RPMI7951 (cell line): ENCODE measurements at regions not wholly inside any gene's neighbourhood (a gene's known extent, or its start where the extent isn't known, plus 50 kb on each side); places are given as distances from the start of the nearest gene placed in this dataset.
"Not testable (repeated sequence)": the region's sequence is repeated elsewhere in the genome, so short reads cannot be mapped to it uniquely, and the experiment has no call there.

Experiments
- DNase-seq: peaks from one replicate; pipeline ENCODE4 v3.0.0-alpha.2; 2012; ENCODE audit warnings: low read depth

DNA sequence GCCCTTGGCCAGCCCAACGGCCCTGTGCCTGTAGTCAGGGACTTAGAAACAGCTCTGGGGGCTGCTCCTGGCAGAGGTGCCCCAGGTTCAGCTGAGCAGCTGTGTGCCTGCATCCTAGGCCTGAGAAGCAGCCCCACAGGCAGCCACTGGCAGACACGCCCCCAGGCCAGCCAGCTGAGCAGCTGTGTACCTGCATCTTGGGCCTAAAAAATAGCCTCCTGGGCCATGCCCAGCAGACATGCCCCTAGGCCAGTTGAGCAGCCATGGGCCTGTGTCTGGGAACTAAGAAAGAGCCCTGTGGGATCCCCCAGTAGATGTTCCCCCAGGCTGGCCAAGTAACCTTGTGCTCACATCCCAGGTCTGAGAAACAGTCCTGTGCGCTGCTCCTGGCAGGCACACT lies 64.0 kb downstream of the TBR1 start:
- no peak for DNase-seq

GRCh38 chr2:161481619-161482018 lies 65.5 kb downstream of the TBR1 start:
- DNase-seq, result no peak

DNA sequence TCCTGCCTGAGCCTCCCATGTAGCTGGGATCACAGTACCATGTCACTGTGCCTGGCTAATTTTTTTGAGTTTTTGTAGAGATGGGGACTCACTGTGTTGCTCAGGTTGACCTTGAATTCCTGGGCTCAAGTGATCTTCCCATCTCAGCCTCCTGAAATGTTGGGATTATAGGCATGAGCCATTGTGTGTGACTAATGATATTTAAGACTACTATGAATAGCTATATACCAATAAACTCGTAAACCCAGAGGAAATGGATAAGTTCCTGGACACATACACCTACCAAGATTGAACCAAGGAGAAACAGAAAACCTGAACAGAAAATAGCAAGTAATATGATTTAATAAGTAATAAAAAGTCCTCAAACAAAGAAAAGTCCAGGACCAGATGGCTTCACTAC lies 68.0 kb downstream of the TBR1 start:
- DNase-seq, result no peak

DNA sequence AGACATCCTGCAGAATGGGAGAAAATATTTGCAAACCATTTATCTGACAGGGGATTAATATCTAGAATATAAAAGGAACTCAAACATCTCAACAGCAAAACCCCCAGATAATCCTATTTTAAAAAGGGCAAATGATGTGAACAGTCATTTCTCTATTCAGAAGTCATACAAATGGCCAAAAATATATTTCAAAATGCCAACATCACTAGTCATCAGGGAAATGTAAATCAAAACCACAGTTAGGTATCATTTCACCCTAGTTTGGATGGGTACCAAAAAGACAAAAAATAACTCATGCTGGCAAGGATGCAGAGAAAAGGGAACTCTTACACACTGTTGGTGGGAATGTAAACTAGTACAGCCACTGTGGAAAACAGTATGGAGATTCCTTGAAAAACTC lies 70.0 kb downstream of the TBR1 start:
- DNase-seq, result peak; percentile 3

GRCh38 chr2:161488131-161488699 lies 72.1 kb downstream of the TBR1 start:
- no peak for DNase-seq

DNA sequence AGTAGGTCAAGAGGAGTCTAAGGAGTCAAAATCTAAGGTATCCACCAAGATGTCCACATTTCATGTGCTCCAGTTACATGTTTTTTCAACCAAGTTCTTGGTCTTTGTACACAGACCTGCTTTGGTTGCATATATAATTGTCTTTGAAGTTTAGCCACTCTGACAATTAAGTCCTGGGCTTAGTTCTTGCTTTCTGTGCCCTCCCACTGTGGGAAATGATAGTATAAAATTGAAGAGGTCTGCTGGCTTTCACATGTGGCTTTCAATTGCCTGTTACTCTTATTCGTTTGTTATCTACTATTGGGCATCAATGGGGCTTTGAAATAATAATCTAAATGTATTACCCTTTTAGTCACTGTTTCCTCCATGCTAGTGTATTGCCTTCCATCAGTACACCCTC lies 72.8 kb downstream of the TBR1 start:
- no peak for DNase-seq

- DNase-seq, result peak; percentile 59
These were observed 85.0 kb downstream of the TBR1 start for GRCh38 chr2:161500892-161501610.

GRCh38 chr2:161502279-161502678 lies 86.2 kb downstream of the TBR1 start:
- not testable (repeated sequence) for DNase-seq

GRCh38 chr2:161504628-161505289 lies 88.7 kb downstream of the TBR1 start:
- DNase-seq, result not testable (repeated sequence)

- DNase-seq, result not testable (repeated sequence)
These were observed 89.4 kb downstream of the TBR1 start for GRCh38 chr2:161505466-161505865.

DNA sequence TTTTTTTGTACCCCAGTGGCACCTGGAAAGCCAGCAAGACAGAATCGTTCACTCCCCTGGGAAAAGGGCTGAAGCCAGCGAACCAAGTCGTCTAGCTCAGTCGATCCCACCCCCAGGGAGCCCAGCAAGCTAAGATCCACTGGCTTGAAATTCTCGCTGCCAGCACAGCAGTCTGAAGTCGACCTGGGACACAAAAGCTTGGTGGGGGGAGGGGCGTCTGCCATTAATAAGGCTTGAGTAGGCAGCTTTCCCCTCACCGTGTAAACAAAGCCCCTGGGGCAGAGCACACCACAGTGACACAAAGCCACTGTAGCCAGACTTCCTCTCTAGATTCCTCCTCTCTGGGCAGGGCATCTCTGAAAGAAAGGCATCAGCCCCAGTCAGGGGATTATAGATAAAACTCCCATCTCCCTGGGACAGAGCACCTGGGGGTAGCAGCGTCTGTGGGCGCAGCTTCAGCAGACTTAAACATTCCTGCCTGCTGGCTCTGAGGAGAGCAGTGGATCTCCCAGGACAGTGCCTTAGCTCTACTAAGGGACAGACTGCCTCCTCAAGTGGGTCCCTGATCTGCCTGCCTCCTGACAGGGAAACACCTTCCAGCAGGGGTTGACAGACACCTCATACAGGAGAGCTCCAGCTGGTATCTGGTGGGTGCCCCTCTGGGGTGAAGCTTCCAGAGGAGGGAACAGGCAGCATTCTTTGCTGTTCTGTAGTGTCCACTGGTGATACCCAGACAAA lies 97.4 kb downstream of the TBR1 start:
- not testable (repeated sequence) for DNase-seq

- no peak for DNase-seq
These were observed 101.4 kb upstream of the SLC4A10 start for GRCh38 chr2:161522796-161523195.

GRCh38 chr2:161533218-161533617 lies 91.0 kb upstream of the SLC4A10 start:
- DNase-seq, result no peak

GRCh38 chr2:161546635-161547034 lies 77.6 kb upstream of the SLC4A10 start:
- DNase-seq, result peak; percentile 19

DNA sequence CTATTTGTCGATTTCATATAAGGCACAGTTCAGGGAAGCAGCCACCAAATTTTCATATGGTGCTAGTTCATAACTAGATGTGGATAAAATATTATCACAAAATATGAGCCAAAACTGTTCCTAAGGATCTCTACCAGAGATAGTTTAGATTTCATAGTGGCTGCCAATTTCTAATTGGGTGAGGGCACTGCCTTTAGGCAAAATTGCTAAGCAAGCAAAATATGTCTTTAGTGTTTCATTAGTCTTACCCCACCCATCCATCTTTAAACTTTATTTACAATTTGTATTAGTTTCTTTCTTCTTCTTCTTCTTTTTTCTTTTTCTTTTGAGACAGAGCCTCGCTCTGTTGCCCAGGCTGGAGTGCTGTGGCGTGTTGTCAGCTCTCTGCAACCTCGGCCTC lies 77.1 kb upstream of the SLC4A10 start:
- no peak for DNase-seq

GRCh38 chr2:161552015-161552414 lies 72.2 kb upstream of the SLC4A10 start:
- no peak for DNase-seq

DNA sequence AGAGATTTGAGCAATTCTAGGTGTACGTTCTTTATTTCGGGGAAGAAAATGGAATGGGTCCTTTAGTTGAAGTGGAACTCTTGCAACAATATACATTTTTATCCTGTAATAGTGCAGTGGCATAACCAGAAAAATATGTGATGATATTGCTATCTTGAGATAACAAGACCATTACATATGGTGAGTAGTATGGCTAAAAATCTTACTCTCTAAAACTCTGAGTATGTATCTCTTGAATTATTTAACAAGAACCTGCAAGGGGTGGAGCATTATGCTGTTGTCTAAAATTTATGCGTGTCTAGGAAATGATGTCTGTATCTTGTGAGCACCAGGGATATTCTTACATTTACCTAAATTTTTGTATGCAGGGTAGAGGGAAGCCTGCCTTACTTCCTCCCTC lies 68.4 kb upstream of the SLC4A10 start:
- DNase-seq, result no peak

DNA sequence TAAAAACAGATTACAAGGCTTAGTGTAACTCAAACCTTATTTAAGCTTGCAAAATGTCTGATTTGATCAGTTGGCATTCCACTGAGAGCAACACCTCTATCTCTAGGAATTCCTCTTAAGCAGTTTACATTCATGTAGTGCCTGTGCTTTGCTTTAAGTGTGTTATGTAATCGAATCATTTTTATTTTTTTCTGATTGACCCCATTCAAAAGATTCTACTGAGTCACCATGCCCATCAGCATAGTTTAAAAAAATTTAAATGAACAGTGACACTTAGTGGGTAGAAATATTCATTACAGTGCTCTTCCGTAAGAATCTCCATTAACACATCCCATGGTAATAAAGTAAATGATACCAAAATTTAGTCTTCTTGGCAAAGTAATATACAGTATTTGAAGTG lies 67.8 kb upstream of the SLC4A10 start:
- no peak for DNase-seq

GRCh38 chr2:161557538-161557937 lies 66.7 kb upstream of the SLC4A10 start:
- DNase-seq, result no peak

- DNase-seq, result no peak
These were observed 59.3 kb upstream of the SLC4A10 start for GRCh38 chr2:161564906-161565305.

DNA sequence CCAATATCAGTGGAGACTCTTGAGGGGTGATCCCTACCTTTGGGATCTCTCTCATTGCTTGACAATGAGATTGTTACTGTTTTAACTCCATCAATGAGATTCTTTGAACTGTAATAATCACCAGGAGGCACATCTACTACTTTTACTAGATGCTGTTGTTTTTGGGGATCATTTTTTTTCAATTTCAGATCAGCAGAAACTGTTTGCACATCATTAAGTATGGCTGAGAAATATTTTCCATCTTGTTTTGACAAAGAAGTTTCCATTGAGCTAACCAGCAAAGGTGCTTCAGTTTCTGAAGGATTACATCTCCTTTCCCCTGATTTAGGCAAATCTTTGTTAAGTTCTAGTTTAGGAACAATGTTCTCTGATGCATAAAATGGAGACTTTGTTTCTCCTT lies 54.8 kb upstream of the SLC4A10 start:
- DNase-seq, result no peak

GRCh38 chr2:161570424-161571050 lies 53.7 kb upstream of the SLC4A10 start:
- DNase-seq, result peak; percentile 4
